Epithelial cell of prostate (primary cell): ENCODE measurements at regions not wholly inside any gene's neighbourhood (a gene's known extent, or its start where the extent isn't known, plus 50 kb on each side); places are given as distances from the start of the nearest gene placed in this dataset.

Source experiments
- DNase-seq: peaks from one replicate; pipeline ENCODE4 v3.0.0-alpha.2; 2011; ENCODE audit warnings: low read depth, low spot score
- H3K27ac ChIP-seq: fragments of 450-650 bp; 2 replicates; pipeline ENCODE4 v1.5.1; 2017; ENCODE audit warnings: mild to moderate bottlenecking

GRCh38 chr17:27990979-27991378, 51.5 kb upstream of the NLK start:
- no peak for DNase-seq
- H3K27ac ChIP-seq = no peak overlapping the region

DNA sequence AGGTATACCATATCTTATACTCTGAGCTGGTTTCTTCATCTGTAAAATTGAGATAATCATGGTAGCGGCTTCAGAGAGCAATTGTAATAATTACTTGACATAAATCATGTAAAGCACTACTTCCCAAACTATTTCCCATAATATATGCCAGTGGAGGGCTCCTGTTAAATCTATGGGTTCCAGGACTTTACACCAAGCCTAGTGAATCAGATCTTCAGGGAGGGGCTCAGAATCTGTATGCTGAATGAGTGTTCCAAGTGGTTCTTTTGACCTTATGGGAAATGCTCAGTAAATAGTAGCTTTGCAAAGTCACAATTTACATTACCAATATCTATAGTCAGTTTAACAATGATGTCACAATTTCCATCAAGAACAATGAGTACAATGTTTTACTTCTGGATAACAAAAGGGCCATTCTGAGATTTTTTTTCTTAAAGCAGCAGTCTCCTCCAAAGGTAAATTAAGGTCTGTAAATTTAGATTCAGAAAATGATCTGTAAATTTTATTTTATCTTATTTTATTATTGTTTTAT, 50.9 kb upstream of the NLK start:
- no peak for DNase-seq
- no peak overlapping the region for H3K27ac ChIP-seq
